ENCODE measurements at regions not wholly inside any gene's neighbourhood (a gene's known extent, or its start where the extent isn't known, plus 50 kb on each side); places are given as distances from the start of the nearest gene placed in this dataset.

- Mint-ChIP-seq H3K4me3 (no peak overlapping the region), H3K36me3 (ENCODE audit: low read depth) (no peaks in the 10 kb centered on the region), H3K27ac (no peak overlapping the region), H3K4me1 (ENCODE audit: low read depth) (no peaks in the 10 kb centered on the region), H3K9me3 (peaks cover 26% of the 10 kb centered on the region), H3K27me3 (ENCODE audit: insufficient read depth) (no peaks in the 10 kb centered on the region)
- DNase-seq (ENCODE audit: low spot score), result no peak
- intact Hi-C loops (cut with micrococcal nuclease), result no loop called here
Measured at GRCh38 chr4:19259920-19260319, 991.8 kb upstream of the SLIT2 start.

DNA sequence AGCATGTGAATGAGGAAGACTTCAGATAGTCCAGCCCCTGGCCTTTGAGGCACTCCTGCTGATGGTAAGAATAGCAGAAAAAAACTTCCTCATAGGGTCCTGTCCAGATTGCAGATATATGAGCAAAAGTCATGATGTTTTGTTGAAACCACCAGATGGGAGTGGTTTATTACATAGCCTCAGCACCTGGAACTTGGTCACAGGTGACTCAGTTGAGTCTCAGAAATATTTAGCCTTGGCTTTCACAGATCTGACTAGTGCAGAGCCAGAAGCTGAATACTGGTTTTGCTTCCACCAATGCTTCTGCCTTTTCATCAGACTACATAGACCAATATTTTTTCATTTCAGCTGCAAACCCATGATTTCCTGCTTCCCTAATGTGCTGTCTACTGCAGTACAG lies 994.9 kb upstream of the SLIT2 start:
- Mint-ChIP-seq H3K27ac (no peak overlapping the region), H3K4me3 (no peak overlapping the region), H3K27me3 (ENCODE audit: insufficient read depth) (no peaks in the 10 kb centered on the region), H3K9me3 (peaks cover 15% of the 10 kb centered on the region), H3K36me3 (ENCODE audit: low read depth) (no peaks in the 10 kb centered on the region), H3K4me1 (ENCODE audit: low read depth) (no peaks in the 10 kb centered on the region)
- intact Hi-C loops (cut with micrococcal nuclease), result no loop called here
- DNase-seq (ENCODE audit: low spot score), result no peak

- DNase-seq (ENCODE audit: low spot score), result no peak
- no peaks in the 10 kb centered on the region for H3K27me3 Mint-ChIP-seq (ENCODE audit: insufficient read depth)
- no peak overlapping the region for H3K27ac Mint-ChIP-seq
- H3K36me3 Mint-ChIP-seq (ENCODE audit: low read depth), result no peaks in the 10 kb centered on the region
- no peak overlapping the region for H3K4me3 Mint-ChIP-seq
- intact Hi-C loops (cut with micrococcal nuclease), result no loop called here
- no peaks in the 10 kb centered on the region for H3K4me1 Mint-ChIP-seq (ENCODE audit: low read depth)
- peaks cover 15% of the 10 kb centered on the region for H3K9me3 Mint-ChIP-seq
Measured at GRCh38 chr4:19254486-19254885, 997.2 kb upstream of the SLIT2 start.

GRCh38 chr4:19248023-19248422 lies 1003.7 kb upstream of the SLIT2 start:
- Mint-ChIP-seq H3K4me1 (ENCODE audit: low read depth) (no peaks in the 10 kb centered on the region), H3K9me3 (peaks cover 20% of the 10 kb centered on the region), H3K4me3 (no peak overlapping the region), H3K36me3 (ENCODE audit: low read depth) (no peaks in the 10 kb centered on the region), H3K27me3 (ENCODE audit: insufficient read depth) (no peaks in the 10 kb centered on the region), H3K27ac (no peak overlapping the region)
- intact Hi-C loops (cut with micrococcal nuclease), result no loop called here
- no peak for DNase-seq (ENCODE audit: low spot score)

DNA sequence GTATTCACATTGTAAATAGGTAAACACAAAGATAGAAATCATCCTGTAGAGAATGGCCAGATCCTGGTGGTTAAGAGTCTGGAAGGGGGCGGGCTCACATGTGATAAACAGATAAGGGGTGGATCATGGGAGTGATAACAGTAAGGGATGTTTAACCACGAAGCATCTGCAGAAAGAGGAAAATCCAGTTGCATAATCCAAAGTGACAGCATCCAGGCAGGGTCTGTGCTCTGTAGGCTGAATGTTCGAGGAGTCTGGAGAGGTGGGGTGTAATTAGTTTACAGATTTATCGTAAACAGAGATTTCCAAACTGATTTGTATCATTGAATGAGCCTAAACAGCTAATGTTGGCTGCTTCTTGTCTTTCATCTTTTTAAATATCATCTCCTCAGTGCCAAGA lies 1009.8 kb upstream of the SLIT2 start:
- intact Hi-C loops (cut with micrococcal nuclease), result no loop called here
- no peak for DNase-seq (ENCODE audit: low spot score)
- H3K9me3 Mint-ChIP-seq, result peaks cover 12% of the 10 kb centered on the region
- no peaks in the 10 kb centered on the region for H3K36me3 Mint-ChIP-seq (ENCODE audit: low read depth)
- H3K27me3 Mint-ChIP-seq (ENCODE audit: insufficient read depth), result no peaks in the 10 kb centered on the region
- H3K4me3 Mint-ChIP-seq, result no peak overlapping the region
- H3K4me1 Mint-ChIP-seq (ENCODE audit: low read depth), result no peaks in the 10 kb centered on the region
- H3K27ac Mint-ChIP-seq, result no peak overlapping the region

- Mint-ChIP-seq H3K36me3 (ENCODE audit: low read depth) (no peaks in the 10 kb centered on the region), H3K4me3 (no peak overlapping the region), H3K4me1 (ENCODE audit: low read depth) (no peaks in the 10 kb centered on the region), H3K27ac (no peak overlapping the region), H3K9me3 (no peaks in the 10 kb centered on the region), H3K27me3 (ENCODE audit: insufficient read depth) (no peaks in the 10 kb centered on the region)
- no peak for DNase-seq (ENCODE audit: low spot score)
- intact Hi-C loops (cut with micrococcal nuclease), result no loop called here
Measured at GRCh38 chr4:19239565-19239964, 1012.1 kb upstream of the SLIT2 start.

DNA sequence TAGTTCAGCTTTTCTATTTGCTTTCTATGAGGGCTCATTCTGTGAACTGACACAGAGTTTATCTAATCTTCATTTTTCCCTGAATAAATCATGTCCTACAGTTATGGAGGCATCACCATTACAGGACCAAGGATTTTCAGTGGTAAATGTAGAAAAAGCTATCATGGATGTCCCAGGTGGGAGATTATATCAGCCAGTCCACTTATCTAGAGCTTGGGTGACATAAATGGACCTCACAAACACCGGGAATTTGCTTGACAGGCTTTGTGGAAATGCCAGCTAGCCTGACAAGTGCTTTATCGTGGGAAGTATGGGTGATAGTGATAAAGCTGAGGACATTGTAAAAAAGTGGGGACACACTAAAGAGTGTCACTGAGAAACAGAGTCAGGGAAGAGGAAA lies 1015.2 kb upstream of the SLIT2 start:
- no peaks in the 10 kb centered on the region for H3K36me3 Mint-ChIP-seq (ENCODE audit: low read depth)
- no peaks in the 10 kb centered on the region for H3K4me1 Mint-ChIP-seq (ENCODE audit: low read depth)

GRCh38 chr4:19230906-19231545 lies 1020.7 kb upstream of the SLIT2 start:
- no peaks in the 10 kb centered on the region for H3K4me1 Mint-ChIP-seq (ENCODE audit: low read depth)
- H3K27me3 Mint-ChIP-seq (ENCODE audit: insufficient read depth), result no peaks in the 10 kb centered on the region
- no peak overlapping the region for H3K4me3 Mint-ChIP-seq
- no peak overlapping the region for H3K27ac Mint-ChIP-seq
- H3K36me3 Mint-ChIP-seq (ENCODE audit: low read depth), result no peaks in the 10 kb centered on the region
- no peaks in the 10 kb centered on the region for H3K9me3 Mint-ChIP-seq
- intact Hi-C loops (cut with micrococcal nuclease), result no loop called here
- no peak for DNase-seq (ENCODE audit: low spot score)

More for the DNA sequence above, 1015.2 kb upstream of the SLIT2 start:
- DNase-seq (ENCODE audit: low spot score), result no peak
- no peak overlapping the region for H3K27ac Mint-ChIP-seq
- H3K9me3 Mint-ChIP-seq, result no peaks in the 10 kb centered on the region
- H3K27me3 Mint-ChIP-seq (ENCODE audit: insufficient read depth), result no peaks in the 10 kb centered on the region
- intact Hi-C loops (cut with micrococcal nuclease), result no loop called here
- H3K4me3 Mint-ChIP-seq, result no peak overlapping the region

DNA sequence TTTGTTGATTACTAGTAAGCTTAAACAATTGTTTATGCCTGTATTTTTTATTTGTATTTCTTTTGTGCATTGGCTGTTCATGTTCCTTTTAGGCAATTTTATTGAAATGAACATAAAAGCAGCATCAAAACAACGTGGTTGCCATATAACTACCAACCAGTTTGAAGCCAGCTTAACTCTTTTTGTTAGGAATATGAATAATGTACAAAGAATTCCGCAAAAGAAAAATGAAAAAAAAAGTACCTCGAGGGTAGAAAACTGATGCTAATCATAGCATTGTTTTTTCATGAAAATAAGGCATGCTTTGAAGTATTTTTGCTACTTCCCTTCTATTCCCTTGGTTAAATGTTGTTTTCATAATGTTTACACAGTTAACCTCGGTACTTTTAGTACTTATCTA lies 1024.0 kb upstream of the SLIT2 start:
- intact Hi-C loops (cut with micrococcal nuclease), result no loop called here
- H3K4me1 Mint-ChIP-seq (ENCODE audit: low read depth), result no peaks in the 10 kb centered on the region
- H3K9me3 Mint-ChIP-seq, result no peaks in the 10 kb centered on the region
- DNase-seq (ENCODE audit: low spot score), result no peak
- H3K27me3 Mint-ChIP-seq (ENCODE audit: insufficient read depth), result no peaks in the 10 kb centered on the region
- no peak overlapping the region for H3K27ac Mint-ChIP-seq
- H3K36me3 Mint-ChIP-seq (ENCODE audit: low read depth), result no peaks in the 10 kb centered on the region
- no peak overlapping the region for H3K4me3 Mint-ChIP-seq

DNA sequence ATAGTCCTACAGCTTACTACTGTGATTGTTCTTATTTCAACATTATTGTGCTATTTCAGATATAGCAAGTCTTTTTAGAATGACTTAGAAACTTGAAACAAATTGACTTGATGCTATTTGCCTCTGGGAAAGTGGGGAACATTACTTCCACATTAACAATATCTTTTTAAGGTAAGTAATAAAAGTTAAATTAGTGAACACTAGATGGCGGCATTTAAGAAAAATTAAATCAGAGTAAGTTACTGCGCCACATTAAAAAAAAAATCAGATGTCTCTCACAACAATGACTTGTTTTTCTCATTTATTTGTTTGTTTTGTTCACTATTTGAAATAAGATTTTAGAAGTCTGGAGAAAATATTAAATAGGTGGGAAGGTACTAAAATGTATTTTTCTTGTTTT lies 1026.9 kb upstream of the SLIT2 start:
- no peak for DNase-seq (ENCODE audit: low spot score)
- H3K27ac Mint-ChIP-seq, result no peak overlapping the region
- no peaks in the 10 kb centered on the region for H3K9me3 Mint-ChIP-seq
- no peaks in the 10 kb centered on the region for H3K4me1 Mint-ChIP-seq (ENCODE audit: low read depth)
- intact Hi-C loops (cut with micrococcal nuclease), result loop anchor here (2.0 kb wide), 1 partner anchor 1460 kb away; no protein-coding TSS in a partner anchor
- no peak overlapping the region for H3K4me3 Mint-ChIP-seq
- H3K27me3 Mint-ChIP-seq (ENCODE audit: insufficient read depth), result no peaks in the 10 kb centered on the region
- H3K36me3 Mint-ChIP-seq (ENCODE audit: low read depth), result no peaks in the 10 kb centered on the region

GRCh38 chr4:19216476-19216875 lies 1035.2 kb upstream of the SLIT2 start:
- no peak for DNase-seq (ENCODE audit: low spot score)
- no peaks in the 10 kb centered on the region for H3K27me3 Mint-ChIP-seq (ENCODE audit: insufficient read depth)
- no peaks in the 10 kb centered on the region for H3K4me1 Mint-ChIP-seq (ENCODE audit: low read depth)
- no peak overlapping the region for H3K4me3 Mint-ChIP-seq
- no peaks in the 10 kb centered on the region for H3K36me3 Mint-ChIP-seq (ENCODE audit: low read depth)
- intact Hi-C loops (cut with micrococcal nuclease), result no loop called here
- no peak overlapping the region for H3K27ac Mint-ChIP-seq
- H3K9me3 Mint-ChIP-seq, result no peaks in the 10 kb centered on the region

GRCh38 chr4:19214591-19215186 lies 1037.0 kb upstream of the SLIT2 start:
- H3K27me3 Mint-ChIP-seq (ENCODE audit: insufficient read depth), result no peaks in the 10 kb centered on the region
- intact Hi-C loops (cut with micrococcal nuclease), result no loop called here
- no peaks in the 10 kb centered on the region for H3K36me3 Mint-ChIP-seq (ENCODE audit: low read depth)
- H3K27ac Mint-ChIP-seq, result no peak overlapping the region
- no peaks in the 10 kb centered on the region for H3K9me3 Mint-ChIP-seq
- no peaks in the 10 kb centered on the region for H3K4me1 Mint-ChIP-seq (ENCODE audit: low read depth)
- H3K4me3 Mint-ChIP-seq, result no peak overlapping the region
- DNase-seq (ENCODE audit: low spot score), result no peak

DNA sequence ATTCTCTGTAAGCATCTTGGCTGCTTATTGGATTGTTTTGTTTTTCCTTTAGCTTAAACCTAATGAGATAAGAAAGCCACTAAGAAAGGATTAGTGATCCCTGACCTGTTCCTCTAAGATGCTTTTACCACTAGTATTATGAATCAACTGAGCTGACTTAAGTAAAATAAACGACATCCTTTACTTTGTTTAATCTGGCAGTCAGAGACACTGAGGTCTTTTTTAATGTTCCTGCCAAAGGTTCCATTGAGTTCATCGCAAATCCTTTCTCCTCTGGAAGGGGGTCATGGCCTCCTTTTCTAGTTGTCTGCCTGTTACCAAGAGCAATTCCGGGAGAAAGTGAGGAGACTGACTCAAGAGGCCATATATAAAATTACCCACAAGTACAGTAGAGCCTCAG lies 1038.3 kb upstream of the SLIT2 start:
- Mint-ChIP-seq H3K9me3 (no peaks in the 10 kb centered on the region), H3K36me3 (ENCODE audit: low read depth) (no peaks in the 10 kb centered on the region), H3K4me1 (ENCODE audit: low read depth) (no peaks in the 10 kb centered on the region), H3K27me3 (ENCODE audit: insufficient read depth) (no peaks in the 10 kb centered on the region), H3K4me3 (no peak overlapping the region), H3K27ac (no peak overlapping the region)
- no peak for DNase-seq (ENCODE audit: low spot score)
- intact Hi-C loops (cut with micrococcal nuclease), result no loop called here

DNA sequence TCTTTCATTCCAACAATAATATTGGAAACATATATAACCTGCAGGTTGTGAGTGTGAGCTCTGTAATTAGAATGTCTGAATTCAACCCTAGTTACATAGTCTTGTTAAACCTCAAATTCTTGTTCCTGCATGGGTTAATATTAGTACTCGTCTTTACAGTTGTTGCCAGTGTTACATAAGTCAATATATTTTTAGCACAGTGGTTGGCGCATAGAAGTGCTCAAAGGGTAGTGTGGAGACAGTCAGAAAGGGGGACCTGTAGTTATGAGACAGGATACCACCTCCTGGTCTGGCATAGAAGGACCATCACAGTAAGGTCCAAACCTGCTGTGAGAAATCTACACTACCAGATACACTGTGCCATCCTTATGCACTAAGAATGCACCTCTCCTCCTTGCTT lies 1045.9 kb upstream of the SLIT2 start:
- no peaks in the 10 kb centered on the region for H3K27me3 Mint-ChIP-seq (ENCODE audit: insufficient read depth)
- intact Hi-C loops (cut with micrococcal nuclease), result no loop called here

More for the DNA sequence above, 1045.9 kb upstream of the SLIT2 start:
- no peaks in the 10 kb centered on the region for H3K4me1 Mint-ChIP-seq (ENCODE audit: low read depth)
- no peak overlapping the region for H3K27ac Mint-ChIP-seq
- no peaks in the 10 kb centered on the region for H3K9me3 Mint-ChIP-seq
- DNase-seq (ENCODE audit: low spot score), result no peak
- no peak overlapping the region for H3K4me3 Mint-ChIP-seq
- no peaks in the 10 kb centered on the region for H3K36me3 Mint-ChIP-seq (ENCODE audit: low read depth)

Measured in activated T-helper 1 cell treated with anti-CD3 and anti-CD28 coated beads, Interleukin-12 subunit alpha, Interleukin-12 subunit beta, Interleukin-2, Interleukin-4 antibody, amounts not matched to agents 30 ng/mL and 10 ng/mL and 1 ng/mL, durations not matched to agents 14 hours and 24 hours and 36 hours (primary cell).